B cell (primary cell): ENCODE measurements at regions not wholly inside any gene's neighbourhood (a gene's known extent, or its start where the extent isn't known, plus 50 kb on each side); places are given as distances from the start of the nearest gene placed in this dataset.

Experiments
- ATAC-seq: fragments of 200-7000 bp; cut with Tn5 transposase; one replicate; pipeline ENCODE4 v1.10.0; 2021; ENCODE audit warnings: low read depth, mild to moderate bottlenecking, moderate number of reproducible peaks, moderate library complexity
- CTCF ChIA-PET: fragments of 350-600 bp; sonication (Branson Sonifier 250); formaldehyde crosslinking; loops from one replicate; lab custom pipeline; 2021; ENCODE audit warnings: antibody characterized with exemption, inconsistent platforms; lab: Charles Lee
- POLR2A ChIA-PET: fragments of 350-600 bp; sonication (Branson Sonifier 250); formaldehyde crosslinking; loops from one replicate; lab custom pipeline; 2021; ENCODE audit warnings: antibody characterized with exemption; lab: Charles Lee
- DNase-seq: peaks from one replicate; pipeline ENCODE4 v3.0.0; 2013
- H2AFZ ChIP-seq: 2 replicates; pipeline ENCODE4 v1.6.1; 2012; ENCODE audit warnings: mild to moderate bottlenecking, low read depth, low read length; ENCODE audit not compliant: insufficient read depth, poor library complexity, severe bottlenecking
- H3K27ac ChIP-seq, 2 donors: 1 replicate in 1 of 2; 2 replicates in 1 of 2; pipeline ENCODE4 v1.5.1; 2012 to 2013; ENCODE audit warnings: low read length in 2 of 2, mild to moderate bottlenecking in 2 of 2, moderate library complexity in 1 of 2
- H3K27me3 ChIP-seq, 4 experiments: fragments of 200-600 bp in 1 of 4; sonication (generic) in 1 of 4; replicated peaks in 1 of 4; 1 replicate in 2 of 4; 2 replicates in 2 of 4; pipeline versions ENCODE4 v1.6.1 to v1.7.0; 2013 to 2016; ENCODE audit warnings: low read length in 3 of 4, mild to moderate bottlenecking in 2 of 4, mixed read lengths in 1 of 4, moderate library complexity in 1 of 4; ENCODE audit not compliant: insufficient read depth in 4 of 4, control insufficient read depth in 3 of 4; ENCODE audit errors: control extremely low read depth in 1 of 4
- H3K36me3 ChIP-seq, 2 experiments: replicated peaks in 1 of 2; 1 replicate in 1 of 2; 2 replicates in 1 of 2; pipeline versions ENCODE4 v1.6.1 to v1.7.1; 2013; ENCODE audit warnings: low read length in 1 of 2; ENCODE audit not compliant: insufficient read depth in 2 of 2, control insufficient read depth in 1 of 2; ENCODE audit errors: control extremely low read depth in 1 of 2, extremely low read depth in 1 of 2
- H3K4me1 ChIP-seq, 2 donors: fragments of 200-600 bp in 1 of 2; sonication (generic) in 1 of 2; 1 replicate in 1 of 2; 2 replicates in 1 of 2; pipeline versions ENCODE4 v1.5.1 to v1.6.1; 2013 to 2017; ENCODE audit warnings: low read length in 2 of 2; ENCODE audit not compliant: control insufficient read depth in 2 of 2, insufficient read depth in 2 of 2
- H3K4me2 ChIP-seq: replicated peaks from 2 replicates; pipeline ENCODE3; 2012; ENCODE audit warnings: mild to moderate bottlenecking, low read depth, low read length; ENCODE audit not compliant: poor library complexity, severe bottlenecking
- H3K4me3 ChIP-seq, 5 experiments: fragments of 200-600 bp in 1 of 5; sonication (generic) in 1 of 5; 1 replicate in 3 of 5; 2 replicates in 2 of 5; pipeline versions ENCODE4 v1.5.1 to v1.7.0; 2011 to 2016; ENCODE audit warnings: low read length in 4 of 5, mild to moderate bottlenecking in 4 of 5, low read depth in 2 of 5, control low read depth in 1 of 5, moderate library complexity in 1 of 5; ENCODE audit not compliant: insufficient read depth in 1 of 5; ENCODE audit errors: control extremely low read depth in 1 of 5, extremely low read depth in 1 of 5
- H3K79me2 ChIP-seq: fragments of 200-600 bp; sonication (generic); one replicate; pipeline ENCODE4 v1.6.0; 2016; ENCODE audit warnings: low read length; ENCODE audit not compliant: control insufficient read depth, insufficient read depth
- H3K9ac ChIP-seq: fragments of 200-600 bp; sonication (generic); 2 replicates; pipeline ENCODE4 v1.6.1; 2017; ENCODE audit warnings: mild to moderate bottlenecking, low read length, moderate library complexity
- H3K9me3 ChIP-seq, 3 donors: one replicate each; pipeline versions ENCODE4 v1.6.1 to v1.7.1; 2013; ENCODE audit warnings: low read length in 2 of 3; ENCODE audit not compliant: control insufficient read depth in 2 of 3, insufficient read depth in 1 of 3; ENCODE audit errors: control extremely low read depth in 1 of 3
- H4K20me1 ChIP-seq: 2 replicates; pipeline ENCODE4 v1.6.0; 2012; ENCODE audit warnings: mild to moderate bottlenecking, low read length; ENCODE audit not compliant: insufficient read depth, control insufficient read depth, poor library complexity, severe bottlenecking
- H3K27ac Mint-ChIP-seq: one replicate; pipeline ENCODE4 v1.8.0; 2021; ENCODE audit warnings: mixed read lengths
- H3K27me3 Mint-ChIP-seq: one replicate; pipeline ENCODE4 v1.8.0; 2021; ENCODE audit warnings: mixed read lengths
- H3K4me1 Mint-ChIP-seq: one replicate; pipeline ENCODE4 v1.8.0; 2021; ENCODE audit warnings: mixed read lengths
- H3K4me3 Mint-ChIP-seq: one replicate; pipeline ENCODE4 v1.8.0; 2021; ENCODE audit warnings: mixed read lengths
- H3K9me3 Mint-ChIP-seq: one replicate; pipeline ENCODE4 v1.8.0; 2022; ENCODE audit warnings: mixed read lengths; ENCODE audit not compliant: insufficient read depth
- CTCF ChIP-seq: fragments of 200-600 bp; IDR thresholded peaks from one replicate; pipeline ENCODE4 v1.8.0; 2022; ENCODE audit warnings: antibody characterized with exemption, mild to moderate bottlenecking
- EZH2 ChIP-seq: IDR thresholded peaks from 2 replicates; pipeline ENCODE4 v1.6.1; 2012; ENCODE audit warnings: borderline replicate concordance, low read depth, mild to moderate bottlenecking, moderate library complexity, low read length; ENCODE audit not compliant: insufficient read depth, poor library complexity, severe bottlenecking
- WGBS: methylation state at CpG from one replicate; pipeline ENCODE4 v1.1.5; 2013; ENCODE audit warnings: missing lambda C conversion rate; ENCODE audit not compliant: insufficient coverage; 5-methylcytosine and 5-hydroxymethylcytosine counted together
- intact Hi-C: fragments of 100-400 bp; cut with micrococcal nuclease; formaldehyde crosslinking; loops from one replicate; pipeline ENCODE4 v1.10.0; 2022

- no peaks in the 10 kb centered on the region for H3K9me3 ChIP-seq
- intact Hi-C loops: no loop called here
- H3K4me1 Mint-ChIP-seq: peaks cover 17% of the 10 kb centered on the region
- no peaks in the 10 kb centered on the region for H4K20me1 ChIP-seq
- WGBS: 44% methylated on average over 12 of the region's 12 CpGs
- CTCF ChIA-PET: no interaction called here
- H3K4me3 ChIP-seq: no peak overlapping the region
- DNase-seq (no peak), ATAC-seq (no peak)
- POLR2A ChIA-PET: no interaction called here
- H3K27ac Mint-ChIP-seq: no peak overlapping the region
- H3K9me3 Mint-ChIP-seq: no peaks in the 10 kb centered on the region
- no peak overlapping the region for H3K27ac ChIP-seq
- H2AFZ ChIP-seq: peak overlapping the region; percentile 7
- H3K4me3 Mint-ChIP-seq: no peak overlapping the region
- H3K27me3 ChIP-seq: peaks cover 0 to 5% (median 0%) of the 10 kb centered on the region in 4 experiments
- H3K4me2 ChIP-seq: peak overlapping the region; percentile 29
- no peak overlapping the region for H3K9ac ChIP-seq
- peaks cover 0 to 15% of the 10 kb centered on the region in 2 donors for H3K4me1 ChIP-seq
- H3K27me3 Mint-ChIP-seq: peaks cover 12% of the 10 kb centered on the region
- no peaks in the 10 kb centered on the region for H3K36me3 ChIP-seq
- no peaks in the 10 kb centered on the region for H3K79me2 ChIP-seq
- TF ChIP-seq EZH2 (no peak), CTCF (no peak)
Measured at GRCh38 chr20:48461091-48461734, 366.6 kb downstream of the PREX1 start.

- CTCF ChIA-PET: no interaction called here
- Histone ChIP-seq H3K4me3 (no peak overlapping the region), H3K4me1 (peaks cover 0 to 15% of the 10 kb centered on the region in 2 donors), H2AFZ (no peak overlapping the region), H3K27me3 (peaks cover 0 to 10% (median 0%) of the 10 kb centered on the region in 4 experiments), H4K20me1 (no peaks in the 10 kb centered on the region), H3K9ac (no peak overlapping the region), H3K36me3 (no peaks in the 10 kb centered on the region), H3K79me2 (no peaks in the 10 kb centered on the region), H3K9me3 (no peaks in the 10 kb centered on the region), H3K27ac (no peak overlapping the region), H3K4me2 (peak overlapping the region; percentile 29)
- no peaks in the 10 kb centered on the region for H3K9me3 Mint-ChIP-seq
- peaks cover 12% of the 10 kb centered on the region for H3K27me3 Mint-ChIP-seq
- H3K27ac Mint-ChIP-seq: no peak overlapping the region
- POLR2A ChIA-PET: no interaction called here
- ATAC-seq (no peak), DNase-seq (no peak)
- H3K4me3 Mint-ChIP-seq: no peak overlapping the region
- intact Hi-C loops: no loop called here
- 80% methylated on average over 1 of the region's 4 CpGs for WGBS
- peaks cover 19% of the 10 kb centered on the region for H3K4me1 Mint-ChIP-seq
- TF ChIP-seq CTCF (no peak), EZH2 (no peak)
Measured at GRCh38 chr20:48460681-48461080, 367.1 kb downstream of the PREX1 start.
